ENCODE measurements at regions not wholly inside any gene's neighbourhood (a gene's known extent, or its start where the extent isn't known, plus 50 kb on each side); places are given as distances from the start of the nearest gene placed in this dataset.

GRCh38 chrX:125439194-125439849, 119.7 kb downstream of the TEX13C start (continued):
- TF ChIP-seq MTF1 (CRISPR knock-in tag; IDR thresholded peaks at IDR 0.05; ENCODE audit: borderline replicate concordance): no peak
- peak; percentile 70 for TF ChIP-seq PML (IDR thresholded peaks at IDR 0.05; ENCODE audit: low read length)
- TF ChIP-seq ZNF764 (CRISPR knock-in tag; IDR thresholded peaks at IDR 0.05; ENCODE audit: low read depth): no peak
- no peak for TF ChIP-seq HNRNPLL (IDR thresholded peaks at IDR 0.05; ENCODE audit: low read depth, low read length, poor library complexity, severe bottlenecking)
- TF ChIP-seq ZNF121 (CRISPR knock-in tag; conservative IDR thresholded peaks at IDR 0.05): no peak
- TF ChIP-seq BRD4 (IDR thresholded peaks at IDR 0.05): no peak
- no peak for TF ChIP-seq ZNF12 (CRISPR knock-in tag; IDR thresholded peaks at IDR 0.05)
- no peak for TF ChIP-seq HNRNPL (IDR thresholded peaks at IDR 0.05; ENCODE audit: low read depth, low read length)
- TF ChIP-seq, protein P1, sequence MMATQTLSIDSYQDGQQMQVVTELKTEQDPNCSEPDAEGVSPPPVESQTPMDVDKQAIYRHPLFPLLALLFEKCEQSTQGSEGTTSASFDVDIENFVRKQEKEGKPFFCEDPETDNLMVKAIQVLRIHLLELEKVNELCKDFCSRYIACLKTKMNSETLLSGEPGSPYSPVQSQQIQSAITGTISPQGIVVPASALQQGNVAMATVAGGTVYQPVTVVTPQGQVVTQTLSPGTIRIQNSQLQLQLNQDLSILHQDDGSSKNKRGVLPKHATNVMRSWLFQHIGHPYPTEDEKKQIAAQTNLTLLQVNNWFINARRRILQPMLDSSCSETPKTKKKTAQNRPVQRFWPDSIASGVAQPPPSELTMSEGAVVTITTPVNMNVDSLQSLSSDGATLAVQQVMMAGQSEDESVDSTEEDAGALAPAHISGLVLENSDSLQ (IDR thresholded peaks at IDR 0.05): peak; percentile 29; the same call in 1 of the 2 replicates
- no peak for TF ChIP-seq ZNF668 (CRISPR knock-in tag; IDR thresholded peaks at IDR 0.05)
- no peak for TF ChIP-seq ZNF239 (CRISPR knock-in tag; IDR thresholded peaks at IDR 0.05)
- TF ChIP-seq ETV6 (IDR thresholded peaks at IDR 0.05; ENCODE audit: borderline replicate concordance in 1 of 2, low read depth in 2 of 2, low read length in 1 of 2): no peak
- no peak for TF ChIP-seq ETV6 (CRISPR knock-in tag; IDR thresholded peaks at IDR 0.05; ENCODE audit: borderline replicate concordance)
- TF ChIP-seq VEZF1 (CRISPR knock-in tag; IDR thresholded peaks at IDR 0.05): peak; percentile 63; the same call in 1 of the 2 replicates
- no peak for TF ChIP-seq MYBL2 (IDR thresholded peaks at IDR 0.05; ENCODE audit: low read depth)
- TF ChIP-seq MYBL2 (CRISPR knock-in tag; IDR thresholded peaks at IDR 0.05; ENCODE audit: borderline replicate concordance): no peak
- peak; percentile 52; the same call in 1 of the 2 replicates for TF ChIP-seq RNF2 (IDR thresholded peaks at IDR 0.05)
- peak; percentile 29 to 47 (median 44); a peak in 4 of 6 replicates for TF ChIP-seq CTCF (IDR thresholded peaks at IDR 0.05 in 2 of 3, conservative IDR thresholded peaks at IDR 0.05 in 1 of 3; ENCODE audit: insufficient read depth in 2 of 3, low read depth in 1 of 3, low read length in 3 of 3)
- TF ChIP-seq C11orf30 (IDR thresholded peaks at IDR 0.05; ENCODE audit: low read depth): no peak
- TF ChIP-seq FOSL1 (tag; conservative IDR thresholded peaks at IDR 0.05): peak; percentile 62
- no peak for TF ChIP-seq ZNF780A (CRISPR knock-in tag; IDR thresholded peaks at IDR 0.05)
- no peak for TF ChIP-seq POLR3A (IDR thresholded peaks at IDR 0.05; ENCODE audit: borderline replicate concordance, extremely low read depth, insufficient read depth, insufficient read length)
- TF ChIP-seq, protein P2, sequence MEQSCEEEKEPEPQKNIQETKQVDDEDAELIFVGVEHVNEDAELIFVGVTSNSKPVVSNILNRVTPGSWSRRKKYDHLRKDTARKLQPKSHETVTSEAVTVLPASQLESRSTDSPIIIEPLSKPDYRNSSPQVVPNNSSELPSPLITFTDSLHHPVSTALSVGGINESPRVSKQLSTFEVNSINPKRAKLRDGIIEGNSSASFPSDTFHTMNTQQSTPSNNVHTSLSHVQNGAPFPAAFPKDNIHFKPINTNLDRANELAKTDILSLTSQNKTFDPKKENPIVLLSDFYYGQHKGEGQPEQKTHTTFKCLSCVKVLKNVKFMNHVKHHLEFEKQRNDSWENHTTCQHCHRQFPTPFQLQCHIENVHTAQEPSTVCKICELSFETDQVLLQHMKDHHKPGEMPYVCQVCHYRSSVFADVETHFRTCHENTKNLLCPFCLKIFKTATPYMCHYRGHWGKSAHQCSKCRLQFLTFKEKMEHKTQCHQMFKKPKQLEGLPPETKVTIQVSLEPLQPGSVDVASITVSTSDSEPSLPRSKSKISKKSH (CRISPR knock-in tag; IDR thresholded peaks at IDR 0.05): no peak
- TF ChIP-seq ZNF76 (CRISPR knock-in tag; IDR thresholded peaks at IDR 0.05; ENCODE audit: borderline replicate concordance): no peak
